IMR-90 (cell line): ENCODE measurements at regions not wholly inside any gene's neighbourhood (a gene's known extent, or its start where the extent isn't known, plus 50 kb on each side); places are given as distances from the start of the nearest gene placed in this dataset.
A peak's percentile ranks its signal among the peaks of the same experiment; 100 is the strongest.

Experiments
- ATAC-seq: fragments of 200-7000 bp; cut with Tn5 transposase; 2 replicates; pipeline ENCODE4 v1.9.1; 2020; ENCODE audit warnings: low read depth, mild to moderate bottlenecking, moderate library complexity
- BruUV-seq: library from RNA; stranded (reverse); fragments of 400-500 nt; replicated peaks from 2 replicates; lab custom pipeline; 2021; lab: Mats Ljungman, UMichigan
- CTCF ChIA-PET: fragments of 300-600 bp; formaldehyde crosslinking; extraction: SDS; loops from one replicate; lab custom pipeline; 2021; ENCODE audit warnings: antibody characterized with exemption; lab: Yijun Ruan, JAX
- POLR2A ChIA-PET: fragments of 300-600 bp; sonication (Branson Sonifier 250); formaldehyde crosslinking; loops from one replicate; lab custom pipeline; 2022; ENCODE audit warnings: antibody characterized with exemption; ENCODE audit not compliant: unreplicated experiment; lab: Charles Lee
- DNase-seq: peaks from one replicate; pipeline ENCODE4 v3.0.0; 2013
- H2AFZ ChIP-seq: replicated peaks from 2 replicates; pipeline ENCODE3; 2013; ENCODE audit warnings: low read length, mild to moderate bottlenecking; ENCODE audit not compliant: poor library complexity
- H2AK5ac ChIP-seq: 2 replicates; pipeline ENCODE4 v1.6.1; 2013; ENCODE audit warnings: low read depth, low read length, inconsistent platforms
- H2AK9ac ChIP-seq: replicated peaks from 2 replicates; pipeline ENCODE3; 2013; ENCODE audit warnings: mild to moderate bottlenecking, low read depth, low read length, moderate library complexity; ENCODE audit not compliant: poor library complexity
- H2BK120ac ChIP-seq: 2 replicates; pipeline ENCODE4 v1.6.1; 2013; ENCODE audit warnings: low read depth, low read length, inconsistent platforms
- H2BK15ac ChIP-seq: 3 replicates; pipeline ENCODE4 v1.6.1; 2013; ENCODE audit warnings: low read depth, low read length, inconsistent platforms
- H2BK20ac ChIP-seq: 2 replicates; pipeline ENCODE4 v1.6.1; 2013; ENCODE audit warnings: low read depth, mild to moderate bottlenecking, inconsistent platforms, low read length, moderate library complexity
- H2BK5ac ChIP-seq: 2 replicates; pipeline ENCODE4 v1.6.1; 2013; ENCODE audit warnings: mild to moderate bottlenecking, low read depth, low read length, inconsistent platforms; ENCODE audit not compliant: poor library complexity, severe bottlenecking
- H3K14ac ChIP-seq: replicated peaks from 2 replicates; pipeline ENCODE4 v1.6.1; 2013; ENCODE audit warnings: low read depth, low read length, inconsistent platforms
- H3K18ac ChIP-seq: 2 replicates; pipeline ENCODE4 v1.6.1; 2013; ENCODE audit warnings: low read depth, low read length, control low read depth
- H3K23ac ChIP-seq: 2 replicates; pipeline ENCODE4 v1.6.1; 2013; ENCODE audit warnings: low read depth, low read length, inconsistent platforms
- H3K27ac ChIP-seq: 2 replicates; pipeline ENCODE4 v1.5.1; 2013; ENCODE audit warnings: mild to moderate bottlenecking, control low read depth, low read length; ENCODE audit not compliant: insufficient read depth
- H3K27me3 ChIP-seq: 2 replicates; pipeline ENCODE4 v1.6.1; 2013; ENCODE audit warnings: low read length; ENCODE audit not compliant: control insufficient read depth, insufficient read depth
- H3K36me3 ChIP-seq: 2 replicates; pipeline ENCODE4 v1.6.1; 2013; ENCODE audit warnings: low read length, mixed read lengths; ENCODE audit not compliant: control insufficient read depth, insufficient read depth
- H3K4ac ChIP-seq: 2 replicates; pipeline ENCODE4 v1.6.1; 2013; ENCODE audit warnings: low read depth, low read length, inconsistent platforms
- H3K4me1 ChIP-seq: 2 replicates; pipeline ENCODE4 v1.6.1; 2013; ENCODE audit warnings: low read length, mixed read lengths; ENCODE audit not compliant: control insufficient read depth, insufficient read depth
- H3K4me2 ChIP-seq: 2 replicates; pipeline ENCODE4 v1.6.1; 2013; ENCODE audit warnings: low read depth, mild to moderate bottlenecking, control low read depth, low read length, moderate library complexity
- H3K4me3 ChIP-seq: 2 replicates; pipeline ENCODE4 v1.5.1; 2013; ENCODE audit warnings: low read depth, mild to moderate bottlenecking, control low read depth, low read length, moderate library complexity; ENCODE audit not compliant: insufficient read depth
- H3K56ac ChIP-seq: 2 replicates; pipeline ENCODE4 v1.6.1; 2013; ENCODE audit warnings: low read length, inconsistent platforms; ENCODE audit not compliant: insufficient read depth; ENCODE audit errors: extremely low read depth
- H3K79me1 ChIP-seq, 2 experiments: 2 replicates each; pipeline ENCODE4 v1.6.1; 2013; ENCODE audit warnings: low read length in 2 of 2, inconsistent platforms in 1 of 2, low read depth in 1 of 2
- H3K9ac ChIP-seq: 2 replicates; pipeline ENCODE4 v1.6.1; 2013; ENCODE audit warnings: low read depth, low read length, control low read depth
- H3K9me1 ChIP-seq: 2 replicates; pipeline ENCODE4 v1.6.1; 2013; ENCODE audit warnings: low read length, inconsistent platforms; ENCODE audit not compliant: insufficient read depth
- H3K9me3 ChIP-seq: 2 replicates; pipeline ENCODE4 v1.6.1; 2013; ENCODE audit warnings: low read length; ENCODE audit not compliant: control insufficient read depth, insufficient read depth
- H4K20me1 ChIP-seq: 2 replicates; pipeline ENCODE4 v1.6.1; 2013; ENCODE audit warnings: low read length, inconsistent platforms; ENCODE audit not compliant: insufficient read depth
- H4K5ac ChIP-seq: 2 replicates; pipeline ENCODE4 v1.6.1; 2013; ENCODE audit warnings: mild to moderate bottlenecking, low read depth, low read length, control low read depth
- H4K8ac ChIP-seq, 2 experiments: 2 replicates each; pipeline ENCODE4 v1.6.1; 2013; ENCODE audit warnings: low read depth in 2 of 2, low read length in 2 of 2, control low read depth in 1 of 2, inconsistent platforms in 1 of 2
- H4K91ac ChIP-seq: 2 replicates; pipeline ENCODE4 v1.6.1; 2013; ENCODE audit warnings: low read depth, low read length, inconsistent platforms; ENCODE audit not compliant: insufficient read depth
- MAZ ChIP-seq: IDR thresholded peaks from 2 replicates; pipeline ENCODE4 v1.6.1; 2012; ENCODE audit warnings: low read depth, mild to moderate bottlenecking, low read length, improper control_type of control experiment, moderate library complexity, borderline replicate concordance
- NFE2L2 ChIP-seq: fragments of 150-350 bp; IDR thresholded peaks from 2 replicates; pipeline ENCODE4 v1.6.1; 2016; ENCODE audit warnings: low read depth, mild to moderate bottlenecking, low read length
- POLR2A ChIP-seq: IDR thresholded peaks from 2 replicates; pipeline ENCODE4 v1.6.1; 2012; ENCODE audit warnings: mild to moderate bottlenecking, low read depth, low read length
- RAD21 ChIP-seq: IDR thresholded peaks from 2 replicates; pipeline ENCODE4 v1.6.1; 2012; ENCODE audit warnings: low read length, improper control_type of control experiment
- RCOR1 ChIP-seq: IDR thresholded peaks from 2 replicates; pipeline ENCODE4 v1.6.1; 2012; ENCODE audit warnings: mild to moderate bottlenecking, low read length, improper control_type of control experiment; ENCODE audit not compliant: insufficient replicate concordance
- RFX5 ChIP-seq: IDR thresholded peaks from 2 replicates; pipeline ENCODE4 v1.8.0; 2012; ENCODE audit warnings: low read depth, mild to moderate bottlenecking, low read length, moderate library complexity
- WGBS, 2 experiments: methylation state at CpG; one replicate each; pipeline versions ENCODE4 v1.1.5 to v1.1.7; 2013; ENCODE audit warnings: missing lambda C conversion rate in 2 of 2; ENCODE audit not compliant: insufficient read length in 1 of 2; ENCODE audit errors: extremely low coverage in 2 of 2; 5-methylcytosine and 5-hydroxymethylcytosine counted together
- dilution Hi-C: fragments of 300-500 bp; cut with HindIII; formaldehyde crosslinking; loops from one replicate; pipeline ENCODE4 v1.14.3; 2018; ENCODE audit warnings: low sequenced_read_pairs; ENCODE audit not compliant: unreplicated experiment
- in situ Hi-C: fragments of 300-500 bp; cut with MboI; formaldehyde crosslinking; loops from 3 replicates; pipeline ENCODE4 v1.14.3; 2019; ENCODE audit warnings: low sequenced_read_pairs, inconsistent platforms, mixed read lengths
- intact Hi-C: fragments of 100-400 bp; cut with micrococcal nuclease; formaldehyde crosslinking; loops from 2 replicates; pipeline ENCODE4 v1.10.0; 2022
- TF ChIP-seq, protein P1 (sequence below): fragments of 150-350 bp; IDR thresholded peaks from 2 replicates; pipeline ENCODE4 v1.6.1; 2017; ENCODE audit warnings: mild to moderate bottlenecking, antibody characterized with exemption, low read length, low read depth

DNA sequence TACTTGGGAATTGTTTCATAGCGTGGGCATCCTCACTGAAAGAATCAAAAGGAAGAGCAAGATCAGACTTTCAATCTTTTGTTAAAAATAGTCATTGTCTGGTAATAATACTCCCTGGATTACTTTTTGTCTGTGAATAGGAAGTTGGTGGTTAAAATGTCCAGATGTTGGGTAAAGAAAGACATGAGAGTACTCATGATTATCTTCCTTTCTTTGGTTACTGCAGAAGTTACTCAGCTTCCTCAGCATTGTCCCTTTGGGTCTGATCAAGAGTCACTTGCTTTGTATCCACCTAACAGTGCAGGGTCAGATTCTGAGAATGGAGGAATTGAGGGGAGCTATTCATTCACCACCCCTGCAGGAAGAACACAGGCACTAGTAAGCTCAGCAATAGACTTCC lies 54.6 kb downstream of the RIN2 start:
- H4K20me1 ChIP-seq = no peaks in the 10 kb centered on the region
- H3K27me3 ChIP-seq = no peaks in the 10 kb centered on the region
- ATAC-seq = no peak
- TF ChIP-seq NFE2L2 (no peak), POLR2A (no peak), MAZ (no peak), RFX5 (no peak), RAD21 (no peak), RCOR1 (no peak)
- TF ChIP-seq, protein P1, sequence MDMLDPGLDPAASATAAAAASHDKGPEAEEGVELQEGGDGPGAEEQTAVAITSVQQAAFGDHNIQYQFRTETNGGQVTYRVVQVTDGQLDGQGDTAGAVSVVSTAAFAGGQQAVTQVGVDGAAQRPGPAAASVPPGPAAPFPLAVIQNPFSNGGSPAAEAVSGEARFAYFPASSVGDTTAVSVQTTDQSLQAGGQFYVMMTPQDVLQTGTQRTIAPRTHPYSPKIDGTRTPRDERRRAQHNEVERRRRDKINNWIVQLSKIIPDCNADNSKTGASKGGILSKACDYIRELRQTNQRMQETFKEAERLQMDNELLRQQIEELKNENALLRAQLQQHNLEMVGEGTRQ = no peak
- peak overlapping the region; percentile 98 for H4K5ac ChIP-seq
- peak overlapping the region; percentile 98 for H2BK5ac ChIP-seq
- BruUV-seq = no TSS peak
- H2AK5ac ChIP-seq = peak overlapping the region; percentile 97
- peaks cover 27% of the 10 kb centered on the region for H3K4me1 ChIP-seq
- H2AK9ac ChIP-seq = no peak overlapping the region
- peak overlapping the region; percentile 79 for H3K27ac ChIP-seq
- intact Hi-C loops = loop anchor here (10.0 kb wide), 1 partner anchor 162 kb away; no protein-coding TSS in a partner anchor
- DNase-seq = no peak
- ChIA-PET CTCF (interaction anchor here (0.5 to 1.0 kb wide), 2 partner anchors 76 to 152 kb away, joined by 3 to 8 read pairs; no protein-coding TSS in a partner anchor), POLR2A (interaction anchor here (0.6 to 1.0 kb wide), 3 partner anchors 73 to 130 kb away, joined by 3 read pairs; no protein-coding TSS in a partner anchor)
- WGBS, 2 experiments = no CpG with 5 or more reads among the region's 1 CpG
- no peak overlapping the region for H3K9ac ChIP-seq
- H3K14ac ChIP-seq = peak overlapping the region; percentile 97
- peak overlapping the region; percentile 96 for H2BK15ac ChIP-seq
- H2AFZ ChIP-seq = no peak overlapping the region
- H4K91ac ChIP-seq = peak overlapping the region; percentile 86
- H3K9me3 ChIP-seq = no peaks in the 10 kb centered on the region
- peak overlapping the region; percentile 100 for H2BK20ac ChIP-seq
- peak overlapping the region; percentile 99 for H2BK120ac ChIP-seq
- dilution Hi-C loops = no loop called here
- H3K79me1 ChIP-seq = peaks cover 22 to 54% of the 10 kb centered on the region in 2 experiments; a peak in 3 of 4 replicates
- peak overlapping the region; percentile 83 for H3K18ac ChIP-seq
- H3K23ac ChIP-seq = peak overlapping the region; percentile 97
- H3K4me2 ChIP-seq = no peak overlapping the region
- peak overlapping the region; percentile 95 for H3K4ac ChIP-seq
- peak overlapping the region; percentile 81 to 85 for H4K8ac ChIP-seq
- H3K4me3 ChIP-seq = no peak overlapping the region
- H3K56ac ChIP-seq = peak overlapping the region; percentile 59
- H3K9me1 ChIP-seq = peaks cover 24% of the 10 kb centered on the region
- in situ Hi-C loops = no loop called here
- H3K36me3 ChIP-seq = peaks cover 13% of the 10 kb centered on the region
